Lung (tissue), 11 donors: ENCODE measurements at regions not wholly inside any gene's neighbourhood (a gene's known extent, or its start where the extent isn't known, plus 50 kb on each side); places are given as distances from the start of the nearest gene placed in this dataset.
"Not testable (repeated sequence)": the region's sequence is repeated elsewhere in the genome, so short reads cannot be mapped to it uniquely, and the experiment has no call there.

Experiments
- ATAC-seq: fragments of 200-7000 bp; cut with Tn5 transposase; one replicate; pipeline ENCODE4 v1.9.1; 2020; ENCODE audit warnings: moderate number of reproducible peaks; ENCODE audit not compliant: insufficient read depth, low FRiP score
- DNase-seq, 3 donors: peaks; one replicate each; pipeline ENCODE4 v3.0.0-alpha.2; 2013 to 2017
- H3K27ac ChIP-seq, 2 donors: one replicate each; pipeline ENCODE4 v1.5.1; 2013; ENCODE audit warnings: mild to moderate bottlenecking in 2 of 2, moderate library complexity in 2 of 2, control low read depth in 1 of 2, inconsistent platforms in 1 of 2, low read depth in 1 of 2, low read length in 1 of 2
- H3K27me3 ChIP-seq, 3 donors: one replicate each; pipeline ENCODE4 v1.5.1; 2013; ENCODE audit warnings: low read length in 2 of 3; ENCODE audit not compliant: control insufficient read depth in 3 of 3, insufficient read depth in 3 of 3
- H3K36me3 ChIP-seq, 4 donors: one replicate each; pipeline ENCODE4 v1.5.1; 2013; ENCODE audit warnings: low read length in 4 of 4, mild to moderate bottlenecking in 1 of 4, moderate library complexity in 1 of 4; ENCODE audit not compliant: control insufficient read depth in 4 of 4, insufficient read depth in 4 of 4
- H3K4me1 ChIP-seq, 5 donors: one replicate each; pipeline ENCODE4 v1.5.1; 2013; ENCODE audit warnings: low read length in 5 of 5, mild to moderate bottlenecking in 2 of 5, moderate library complexity in 1 of 5; ENCODE audit not compliant: control insufficient read depth in 5 of 5, insufficient read depth in 5 of 5
- H3K4me3 ChIP-seq: one replicate; pipeline ENCODE4 v1.5.1; 2013; ENCODE audit warnings: mild to moderate bottlenecking, control low read depth, moderate library complexity
- H3K9ac ChIP-seq, 2 donors: one replicate each; pipeline ENCODE4 v1.5.1; 2013; ENCODE audit warnings: low read length in 2 of 2, control low read depth in 1 of 2; ENCODE audit not compliant: insufficient read depth in 1 of 2
- H3K9me3 ChIP-seq, 4 donors: one replicate each; pipeline ENCODE4 v1.5.1; 2013; ENCODE audit warnings: low read length in 3 of 4, mild to moderate bottlenecking in 1 of 4, moderate library complexity in 1 of 4; ENCODE audit not compliant: control insufficient read depth in 4 of 4, insufficient read depth in 3 of 4
- WGBS, 2 donors: extraction: QIAGEN DNeasy Blood & Tissue Kit; methylation state at CpG; one replicate each; pipeline ENCODE4 v1.1.7; 2013; 5-methylcytosine and 5-hydroxymethylcytosine counted together
- TF ChIP-seq, protein P1 (sequence below): IDR thresholded peaks from 2 replicates; pipeline ENCODE4 v1.5.1; 2012; ENCODE audit warnings: mild to moderate bottlenecking; ENCODE audit errors: control extremely low read depth, extremely low read depth
- donor health status: control.
- donor health status: control.
- donor health status: Bipolar disorder and iron deficiency.
- donor health status: healthy.
- donor health status: DM: yes; HTN: yes; CAD: no.

DNA sequence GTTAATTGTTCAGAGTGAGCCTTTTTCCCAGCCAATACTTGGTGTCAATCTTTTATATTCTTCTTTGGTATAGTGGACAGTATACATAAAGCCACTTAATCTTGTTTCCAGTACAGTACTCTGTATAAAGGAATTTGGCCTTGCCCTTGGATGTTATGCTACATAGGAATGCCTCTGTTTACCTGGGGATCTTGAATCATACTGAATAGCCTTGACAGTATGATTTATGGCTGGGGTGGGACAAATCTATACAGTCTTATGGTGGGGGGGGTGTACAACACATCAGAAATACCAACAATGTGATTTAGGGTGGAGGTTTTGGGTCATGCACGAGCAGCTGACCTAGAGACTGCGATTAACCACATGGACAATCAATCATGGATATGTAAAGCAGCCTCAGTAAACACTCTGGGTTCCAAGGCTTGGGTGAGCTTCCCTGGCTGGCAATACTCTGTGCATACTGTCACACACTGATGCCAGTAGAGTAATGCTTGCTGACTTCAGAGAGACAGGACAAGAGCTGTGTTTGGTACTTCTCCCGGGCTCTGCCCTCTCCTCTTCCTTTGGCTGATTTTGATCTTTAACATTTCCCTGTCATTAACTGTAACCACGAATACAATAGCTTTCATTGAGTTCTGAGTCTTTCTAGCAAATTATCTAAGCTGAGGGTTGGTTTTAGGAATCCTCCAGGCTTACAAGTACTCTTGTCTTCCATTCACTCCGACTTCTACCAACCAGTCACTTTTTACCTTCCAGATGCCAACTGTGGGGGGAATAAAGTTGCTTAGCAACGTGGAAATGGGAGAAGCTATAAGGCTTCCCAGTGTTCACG lies 84.6 kb downstream of the IARS1 start:
- Histone ChIP-seq H3K27me3 (no peaks in the 10 kb centered on the region), H3K4me1 (no peaks in the 10 kb centered on the region), H3K9me3 (no peaks in the 10 kb centered on the region), H3K9ac (no peak overlapping the region), H3K27ac (no peak overlapping the region), H3K36me3 (peaks cover 8 to 44% (median 26%) of the 10 kb centered on the region in 4 donors), H3K4me3 (no peak overlapping the region)
- ATAC-seq, result no peak
- TF ChIP-seq, protein P1, sequence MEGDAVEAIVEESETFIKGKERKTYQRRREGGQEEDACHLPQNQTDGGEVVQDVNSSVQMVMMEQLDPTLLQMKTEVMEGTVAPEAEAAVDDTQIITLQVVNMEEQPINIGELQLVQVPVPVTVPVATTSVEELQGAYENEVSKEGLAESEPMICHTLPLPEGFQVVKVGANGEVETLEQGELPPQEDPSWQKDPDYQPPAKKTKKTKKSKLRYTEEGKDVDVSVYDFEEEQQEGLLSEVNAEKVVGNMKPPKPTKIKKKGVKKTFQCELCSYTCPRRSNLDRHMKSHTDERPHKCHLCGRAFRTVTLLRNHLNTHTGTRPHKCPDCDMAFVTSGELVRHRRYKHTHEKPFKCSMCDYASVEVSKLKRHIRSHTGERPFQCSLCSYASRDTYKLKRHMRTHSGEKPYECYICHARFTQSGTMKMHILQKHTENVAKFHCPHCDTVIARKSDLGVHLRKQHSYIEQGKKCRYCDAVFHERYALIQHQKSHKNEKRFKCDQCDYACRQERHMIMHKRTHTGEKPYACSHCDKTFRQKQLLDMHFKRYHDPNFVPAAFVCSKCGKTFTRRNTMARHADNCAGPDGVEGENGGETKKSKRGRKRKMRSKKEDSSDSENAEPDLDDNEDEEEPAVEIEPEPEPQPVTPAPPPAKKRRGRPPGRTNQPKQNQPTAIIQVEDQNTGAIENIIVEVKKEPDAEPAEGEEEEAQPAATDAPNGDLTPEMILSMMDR, result no peak
- 88 to 89% methylated on average over 7 of the region's 7 CpGs for WGBS, 2 donors
- no peak for DNase-seq

DNA sequence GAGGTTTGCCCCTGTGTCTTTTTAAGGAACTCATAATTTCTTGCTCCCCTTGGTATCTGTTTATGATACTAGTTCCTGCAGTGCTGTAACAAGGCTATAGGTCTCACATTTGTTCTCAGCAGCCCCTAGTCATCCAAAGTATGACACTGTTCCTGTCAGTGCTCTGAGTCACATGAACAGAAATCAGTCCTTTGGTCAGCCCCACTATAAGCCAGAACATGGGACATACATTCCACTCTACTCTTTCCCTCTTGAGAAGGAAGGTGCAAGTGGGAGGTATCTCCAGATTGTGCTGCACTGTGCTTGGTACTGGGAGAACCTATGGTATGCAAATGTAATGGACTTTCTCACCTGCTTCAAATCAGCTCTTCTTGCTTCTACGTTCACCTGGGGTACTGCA lies 87.0 kb downstream of the IARS1 start:
- H3K36me3 ChIP-seq, result peaks cover 3 to 27% (median 16%) of the 10 kb centered on the region in 4 donors
- no peak for ATAC-seq
- no peak overlapping the region for H3K27ac ChIP-seq
- WGBS, 2 donors, result 89 to 90% methylated on average over 1 of the region's 1 CpG
- H3K27me3 ChIP-seq, result no peaks in the 10 kb centered on the region
- TF ChIP-seq, protein P1, result no peak
- DNase-seq, result no peak
- no peak overlapping the region for H3K9ac ChIP-seq
- no peaks in the 10 kb centered on the region for H3K4me1 ChIP-seq
- H3K9me3 ChIP-seq, result no peaks in the 10 kb centered on the region
- no peak overlapping the region for H3K4me3 ChIP-seq

DNA sequence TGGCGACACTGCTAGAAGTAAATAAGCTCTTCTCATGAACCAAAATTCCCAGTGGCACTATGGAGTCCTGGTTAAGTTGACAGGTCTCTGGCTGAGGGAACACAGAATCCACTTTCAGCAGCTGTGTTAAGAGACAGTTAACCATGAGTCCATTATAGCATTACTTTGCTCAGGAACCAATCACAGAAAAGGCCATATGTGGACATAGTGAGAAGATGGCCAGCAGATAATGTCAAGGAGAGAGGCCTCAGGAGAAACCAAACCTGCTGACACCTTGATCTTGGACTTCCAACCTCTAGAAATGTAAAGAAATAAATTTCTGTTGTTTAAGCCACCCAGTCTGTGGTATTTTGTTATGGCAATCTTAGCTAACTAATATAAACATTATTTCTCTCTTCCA lies 88.7 kb upstream of the SPTLC1 start:
- not testable (repeated sequence) for H3K9me3 ChIP-seq, H3K27me3 ChIP-seq, H3K4me1 ChIP-seq, H3K4me3 ChIP-seq, DNase-seq, ATAC-seq, H3K36me3 ChIP-seq, H3K27ac ChIP-seq, H3K9ac ChIP-seq
- 89% methylated on average over 1 of the region's 1 CpG for WGBS, 2 donors

DNA sequence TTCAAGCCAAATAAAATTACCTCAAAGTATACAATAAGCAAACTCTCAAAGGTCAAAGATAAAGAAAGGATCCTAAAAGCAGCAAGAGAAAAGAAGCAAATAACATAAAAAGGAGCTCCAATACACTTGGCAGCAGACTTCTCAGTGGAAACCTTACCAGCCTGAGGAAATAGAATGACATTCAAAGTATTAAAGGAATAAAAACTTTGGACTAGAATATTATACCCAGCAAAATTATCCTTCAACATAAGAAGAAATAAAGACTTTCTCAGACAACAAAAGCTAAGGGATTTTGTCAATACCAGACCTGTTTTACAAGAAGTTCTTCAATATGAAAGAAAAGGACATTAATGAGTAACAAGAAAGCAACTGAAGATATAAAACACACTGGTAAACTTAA lies 83.0 kb upstream of the SPTLC1 start:
- not testable (repeated sequence) for H3K27ac ChIP-seq, H3K9ac ChIP-seq, H3K27me3 ChIP-seq, H3K36me3 ChIP-seq, H3K9me3 ChIP-seq, ATAC-seq, H3K4me1 ChIP-seq, H3K4me3 ChIP-seq, DNase-seq
